Anterior cingulate cortex (tissue), 58 donors: ENCODE measurements at regions not wholly inside any gene's neighbourhood (a gene's known extent, or its start where the extent isn't known, plus 50 kb on each side); places are given as distances from the start of the nearest gene placed in this dataset.
"Not testable (repeated sequence)": the region's sequence is repeated elsewhere in the genome, so short reads cannot be mapped to it uniquely, and the experiment has no call there.

Experiments
- DNase-seq, 58 donors: peaks; one replicate each; lab custom pipeline; 2025; lab: John Stamatoyannopoulos, UW

- no peak for DNase-seq
Observed at GRCh38 chrX:130550351-130550750, 148.6 kb downstream of the RBMX2 start.

GRCh38 chrX:130552444-130553073 is 150.8 kb downstream of the RBMX2 start:
- no peak for DNase-seq

DNA sequence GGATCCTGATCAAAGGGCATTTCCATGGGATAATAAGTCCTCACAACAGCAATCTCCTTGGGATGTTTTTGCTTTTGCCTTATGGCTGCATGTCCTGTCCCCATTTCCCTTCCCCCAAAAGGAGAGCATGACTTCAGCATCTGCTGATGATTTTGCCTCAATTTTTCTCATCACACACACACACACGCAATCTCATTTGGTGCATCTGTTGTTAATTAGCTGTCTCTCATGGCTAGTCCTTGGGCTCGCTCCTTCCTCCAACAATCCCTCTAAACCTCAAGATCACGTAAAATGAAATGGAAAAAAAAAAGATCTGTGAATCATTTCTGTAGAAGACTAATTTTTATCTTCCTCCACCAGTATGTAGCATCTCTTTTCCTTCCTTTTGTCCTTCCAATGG is 153.6 kb downstream of the RBMX2 start:
- no peak for DNase-seq

- no peak for DNase-seq
Observed at GRCh38 chrX:130555757-130556156, 154.0 kb downstream of the RBMX2 start.

DNA sequence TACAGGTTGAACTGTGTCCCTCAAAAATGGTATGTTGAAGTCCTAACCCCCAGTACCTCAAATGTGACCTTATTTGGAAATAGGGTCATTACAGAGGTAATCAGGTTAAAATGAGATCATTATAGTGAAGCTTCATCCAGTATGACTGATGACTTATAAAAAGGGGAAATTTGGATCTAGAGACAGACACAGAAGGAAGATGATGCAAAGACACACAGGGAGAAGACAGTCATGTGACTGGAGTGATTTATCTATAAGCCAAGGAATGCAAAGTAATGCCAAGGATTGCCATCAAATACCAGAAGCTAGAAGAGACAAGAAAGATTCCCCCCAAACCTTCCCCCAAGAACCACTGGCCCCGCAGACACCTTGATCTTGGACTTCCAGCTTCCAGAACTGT is 155.2 kb downstream of the RBMX2 start:
- DNase-seq: no peak

DNA sequence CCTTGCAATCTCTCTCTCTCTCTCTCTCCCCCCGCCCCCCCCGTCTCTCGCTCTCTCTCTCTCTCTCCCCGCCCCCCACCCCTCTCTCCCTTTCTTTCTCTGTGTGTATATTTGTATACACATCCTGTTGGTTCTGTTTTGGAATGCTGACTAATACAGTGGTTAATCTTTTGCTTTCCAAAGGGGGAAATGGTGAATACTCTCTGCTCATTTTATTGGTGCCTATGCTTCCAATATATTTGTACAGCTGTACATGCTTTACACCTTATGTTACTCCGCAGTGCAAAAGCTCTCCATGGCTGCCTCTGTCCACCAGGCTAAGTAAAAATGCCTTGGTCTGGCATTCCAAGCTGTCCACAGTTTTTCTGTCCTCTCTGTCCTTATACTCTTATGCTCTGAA is 158.8 kb downstream of the RBMX2 start:
- DNase-seq: no peak

GRCh38 chrX:130561930-130562329 is 160.1 kb downstream of the RBMX2 start:
- no peak for DNase-seq

GRCh38 chrX:130563476-130563875 is 161.7 kb downstream of the RBMX2 start:
- DNase-seq: no peak

GRCh38 chrX:130566028-130566683 is 164.4 kb downstream of the RBMX2 start:
- no peak for DNase-seq

DNA sequence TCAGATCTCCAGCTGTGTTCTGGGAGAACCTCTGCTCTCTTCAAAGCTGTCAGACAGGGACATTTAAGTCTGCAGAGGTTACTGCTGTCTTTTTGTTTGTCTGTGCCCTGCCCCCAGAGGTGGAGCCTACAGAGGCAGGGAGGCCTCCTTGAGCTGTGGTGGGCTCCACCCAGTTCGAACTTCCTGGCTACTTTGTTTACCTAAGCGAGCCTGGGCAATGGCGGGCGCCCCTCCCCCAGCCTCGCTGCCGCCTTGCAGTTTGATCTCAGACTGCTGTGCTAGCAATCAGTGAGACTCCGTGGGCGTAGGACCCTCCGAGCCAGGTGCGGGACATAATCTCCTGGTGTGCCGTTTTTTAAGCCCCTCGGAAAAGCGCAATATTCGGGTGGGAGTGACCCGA is 171.2 kb downstream of the RBMX2 start:
- DNase-seq: not testable (repeated sequence)
